GM23338 (cell line): ENCODE measurements at regions not wholly inside any gene's neighbourhood (a gene's known extent, or its start where the extent isn't known, plus 50 kb on each side); places are given as distances from the start of the nearest gene placed in this dataset.

ENCODE experiments used
- CREB1 ChIP-seq: fragments of 250-450 bp; sonication (Bioruptor Pico); IDR thresholded peaks from 2 replicates; pipeline ENCODE4 v1.5.0; 2020; ENCODE audit warnings: low read depth, mild to moderate bottlenecking, moderate library complexity
- CTCF ChIP-seq, 2 experiments: fragments of 200-600 bp in 1 of 2; sonication (generic) in 1 of 2; conservative IDR thresholded peaks; 2 replicates each; pipeline versions ENCODE4 v1.5.1 to v1.6.1; 2016 to 2017; ENCODE audit warnings: antibody characterized with exemption in 2 of 2, low read depth in 2 of 2, mild to moderate bottlenecking in 2 of 2, moderate library complexity in 1 of 2
- EZH2 ChIP-seq: fragments of 200-600 bp; sonication (generic); IDR thresholded peaks from one replicate; pipeline ENCODE4 v1.8.0; 2017; ENCODE audit warnings: antibody characterized with exemption, mild to moderate bottlenecking, low read depth; ENCODE audit not compliant: unreplicated experiment
- EZH2phosphoT487 ChIP-seq: fragments of 200-600 bp; sonication (generic); IDR thresholded peaks from one replicate; pipeline ENCODE4 v1.8.1; 2018; ENCODE audit warnings: antibody characterized with exemption; ENCODE audit not compliant: unreplicated experiment
- JUNB ChIP-seq: IDR thresholded peaks from one replicate; pipeline ENCODE4 v1.6.1; 2016; ENCODE audit warnings: antibody characterized with exemption; ENCODE audit not compliant: unreplicated experiment
- NANOG ChIP-seq: IDR thresholded peaks from 2 replicates; pipeline ENCODE4 v1.6.1; 2016; ENCODE audit warnings: antibody characterized with exemption, borderline replicate concordance
- POLR2AphosphoS5 ChIP-seq: IDR thresholded peaks from 2 replicates; pipeline ENCODE4 v1.6.1; 2016; ENCODE audit warnings: antibody characterized with exemption, low read depth
- REST ChIP-seq: IDR thresholded peaks from one replicate; pipeline ENCODE4 v1.6.1; 2018; ENCODE audit warnings: antibody characterized with exemption; ENCODE audit not compliant: unreplicated experiment
- STAT1 ChIP-seq: IDR thresholded peaks from one replicate; pipeline ENCODE4 v1.6.1; 2016; ENCODE audit warnings: antibody characterized with exemption; ENCODE audit not compliant: unreplicated experiment
- ZNF114 ChIP-seq: fragments of 250-450 bp; sonication (Bioruptor Pico); IDR thresholded peaks from 2 replicates; pipeline ENCODE4 v1.5.0; 2020; ENCODE audit warnings: mild to moderate bottlenecking, moderate library complexity
- ZNF331 ChIP-seq: fragments of 250-450 bp; sonication (Bioruptor Pico); IDR thresholded peaks from 2 replicates; pipeline ENCODE4 v1.5.0; 2020; ENCODE audit warnings: low read depth, mild to moderate bottlenecking, moderate library complexity

GRCh38 chr4:72909461-72909860 lies 160.1 kb downstream of the COX18 start:
- TF ChIP-seq CTCF (conservative IDR thresholded peaks at IDR 0.05; ENCODE audit: low read depth in 2 of 2) = peak; percentile 77 to 83
- TF ChIP-seq POLR2AphosphoS5 = no peak
- TF ChIP-seq REST = no peak
- TF ChIP-seq CREB1 (CRISPR knock-in tag) = no peak
- no peak for TF ChIP-seq JUNB
- TF ChIP-seq EZH2 = no peak
- no peak for TF ChIP-seq EZH2phosphoT487
- TF ChIP-seq NANOG = no peak
- no peak for TF ChIP-seq ZNF331 (CRISPR knock-in tag)
- TF ChIP-seq STAT1 = no peak
- TF ChIP-seq ZNF114 (CRISPR knock-in tag) = no peak
